Ishikawa (cell line): ENCODE measurements at regions not wholly inside any gene's neighbourhood (a gene's known extent, or its start where the extent isn't known, plus 50 kb on each side); places are given as distances from the start of the nearest gene placed in this dataset.

Experiments used
- EP300 ChIP-seq: IDR thresholded peaks from 2 replicates; pipeline ENCODE4 v1.6.1; 2012; ENCODE audit warnings: borderline replicate concordance
- MAX ChIP-seq: IDR thresholded peaks from 2 replicates; pipeline ENCODE4 v1.6.1; 2012
- NFIC ChIP-seq: IDR thresholded peaks from 2 replicates; pipeline ENCODE4 v1.6.1; 2012
- RAD21 ChIP-seq: IDR thresholded peaks from 2 replicates; pipeline ENCODE4 v1.6.1; 2012; ENCODE audit warnings: low read depth
- YY1 ChIP-seq: IDR thresholded peaks from 2 replicates; pipeline ENCODE4 v1.6.1; 2012; ENCODE audit warnings: low read depth

GRCh38 chr12:98358144-98358543 is 157.2 kb upstream of the TMPO start:
- TF ChIP-seq NFIC (no peak), MAX (no peak), RAD21 (no peak), EP300 (no peak), YY1 (no peak)
